NCI-H526 treated with DMSO at 0.1 percent for 48 hours (cell line): ENCODE measurements at regions not wholly inside any gene's neighbourhood (a gene's known extent, or its start where the extent isn't known, plus 50 kb on each side); places are given as distances from the start of the nearest gene placed in this dataset.

ENCODE experiments used
- DNase-seq: peaks from one replicate; lab custom pipeline; 2025; lab: John Stamatoyannopoulos, UW

- DNase-seq = no peak
These were observed 205.7 kb upstream of the PUM3 start for GRCh38 chr9:3049636-3050035.

- DNase-seq = no peak
These were observed 204.0 kb upstream of the PUM3 start for GRCh38 chr9:3047912-3048311.

GRCh38 chr9:3045153-3045552, 201.3 kb upstream of the PUM3 start:
- no peak for DNase-seq

- no peak for DNase-seq
These were observed 199.5 kb upstream of the PUM3 start for GRCh38 chr9:3043369-3043768.

- DNase-seq = no peak
These were observed 196.9 kb upstream of the PUM3 start for GRCh38 chr9:3040761-3041160.

- no peak for DNase-seq
These were observed 192.4 kb upstream of the PUM3 start for GRCh38 chr9:3036333-3036700.

- no peak for DNase-seq
These were observed 191.9 kb upstream of the PUM3 start for GRCh38 chr9:3035579-3036332.

- DNase-seq = no peak
These were observed 189.0 kb upstream of the PUM3 start for GRCh38 chr9:3032898-3033297.

GRCh38 chr9:3028535-3028934, 184.6 kb upstream of the PUM3 start:
- no peak for DNase-seq

GRCh38 chr9:3027210-3027609, 183.3 kb upstream of the PUM3 start:
- no peak for DNase-seq

- no peak for DNase-seq
These were observed 179.6 kb upstream of the PUM3 start for GRCh38 chr9:3023449-3023848.

GRCh38 chr9:3018691-3019230, 174.9 kb upstream of the PUM3 start:
- no peak for DNase-seq

- DNase-seq = peak; percentile 11
These were observed 174.2 kb upstream of the PUM3 start for GRCh38 chr9:3018071-3018470.

GRCh38 chr9:3014178-3014577, 170.3 kb upstream of the PUM3 start:
- peak; percentile 72 for DNase-seq

GRCh38 chr9:3012842-3013241, 168.9 kb upstream of the PUM3 start:
- no peak for DNase-seq

- no peak for DNase-seq
These were observed 168.3 kb upstream of the PUM3 start for GRCh38 chr9:3012245-3012644.

GRCh38 chr9:3008091-3008490, 164.2 kb upstream of the PUM3 start:
- DNase-seq = no peak

GRCh38 chr9:3007326-3007725, 163.4 kb upstream of the PUM3 start:
- DNase-seq = peak; percentile 2

GRCh38 chr9:3006851-3007250, 163.0 kb upstream of the PUM3 start:
- no peak for DNase-seq

GRCh38 chr9:3004572-3004971, 160.7 kb upstream of the PUM3 start:
- no peak for DNase-seq

- DNase-seq = no peak
These were observed 157.4 kb upstream of the PUM3 start for GRCh38 chr9:3001311-3001710.

GRCh38 chr9:2992427-2992826, 148.5 kb upstream of the PUM3 start:
- no peak for DNase-seq

GRCh38 chr9:2991292-2991691, 147.4 kb upstream of the PUM3 start:
- no peak for DNase-seq

- no peak for DNase-seq
These were observed 143.8 kb upstream of the PUM3 start for GRCh38 chr9:2987679-2988078.
